Activated CD8-positive, alpha-beta memory T cell treated with anti-CD3 and anti-CD28 coated beads, Interleukin-2, amount 50 U/mL, for 48 hours (primary cell): ENCODE measurements at regions not wholly inside any gene's neighbourhood (a gene's known extent, or its start where the extent isn't known, plus 50 kb on each side); places are given as distances from the start of the nearest gene placed in this dataset.
"Not testable (repeated sequence)": the region's sequence is repeated elsewhere in the genome, so short reads cannot be mapped to it uniquely, and the experiment has no call there.

ENCODE experiments used
- DNase-seq: peaks from one replicate; pipeline ENCODE4 v3.0.0-alpha.2; 2020

- DNase-seq: no peak
Measured at GRCh38 chr5:115435778-115436712, 108.5 kb downstream of the FEM1C start.

GRCh38 chr5:115435065-115435777, 109.4 kb downstream of the FEM1C start:
- DNase-seq: no peak

- DNase-seq: no peak
Measured at GRCh38 chr5:115433918-115434317, 110.7 kb downstream of the FEM1C start.

GRCh38 chr5:115432691-115433090, 111.9 kb downstream of the FEM1C start:
- DNase-seq: no peak

- no peak for DNase-seq
Measured at GRCh38 chr5:115431116-115431515, 113.5 kb downstream of the FEM1C start.

- DNase-seq: no peak
Measured at GRCh38 chr5:115430374-115430773, 114.2 kb downstream of the FEM1C start.

- DNase-seq: no peak
Measured at GRCh38 chr5:115429345-115429940, 115.1 kb downstream of the FEM1C start.

- DNase-seq: no peak
Measured at GRCh38 chr5:115428676-115429075, 115.9 kb downstream of the FEM1C start.

GRCh38 chr5:115428248-115428647, 116.3 kb downstream of the FEM1C start:
- DNase-seq: no peak

GRCh38 chr5:115424446-115424845, 120.1 kb downstream of the FEM1C start:
- DNase-seq: no peak

GRCh38 chr5:115424030-115424429, 120.5 kb downstream of the FEM1C start:
- DNase-seq: no peak

- DNase-seq: no peak
Measured at GRCh38 chr5:115423541-115423940, 121.0 kb downstream of the FEM1C start.

GRCh38 chr5:115423051-115423450, 121.5 kb downstream of the FEM1C start:
- DNase-seq: no peak

- not testable (repeated sequence) for DNase-seq
Measured at GRCh38 chr5:115420812-115421211, 123.8 kb downstream of the FEM1C start.

GRCh38 chr5:115419846-115420585, 123.6 kb upstream of the CCDC112 start:
- DNase-seq: no peak

GRCh38 chr5:115418788-115419187, 122.3 kb upstream of the CCDC112 start:
- no peak for DNase-seq

- no peak for DNase-seq
Measured at GRCh38 chr5:115417076-115417475, 120.6 kb upstream of the CCDC112 start.

- DNase-seq: no peak
Measured at GRCh38 chr5:115415143-115415491, 118.7 kb upstream of the CCDC112 start.

GRCh38 chr5:115414406-115415142, 118.1 kb upstream of the CCDC112 start:
- no peak for DNase-seq

GRCh38 chr5:115413651-115414050, 117.2 kb upstream of the CCDC112 start:
- no peak for DNase-seq

- DNase-seq: no peak
Measured at GRCh38 chr5:115409094-115409493, 112.6 kb upstream of the CCDC112 start.
